Naive thymus-derived CD4-positive, alpha-beta T cell (primary cell): ENCODE measurements at regions not wholly inside any gene's neighbourhood (a gene's known extent, or its start where the extent isn't known, plus 50 kb on each side); places are given as distances from the start of the nearest gene placed in this dataset.

Experiments used
- ATAC-seq: fragments of 150-1000 bp; cut with Tn5 transposase; 2 replicates; pipeline ENCODE4 v1.10.0; 2021; ENCODE audit warnings: mild to moderate bottlenecking, moderate library complexity
- CTCF ChIA-PET: fragments of 350-600 bp; sonication (Branson Sonifier 250); formaldehyde crosslinking; loops from one replicate; lab custom pipeline; 2021; ENCODE audit warnings: antibody characterized with exemption; lab: Charles Lee
- POLR2A ChIA-PET: fragments of 350-600 bp; sonication (Branson Sonifier 250); formaldehyde crosslinking; loops from one replicate; lab custom pipeline; 2021; ENCODE audit warnings: antibody characterized with exemption, inconsistent platforms; lab: Charles Lee
- DNase-seq, 9 donors: peaks; one replicate each; pipeline versions ENCODE4 v3.0.0 to v3.0.0-alpha.2; 2020 to 2022; ENCODE audit warnings: mixed read lengths in 1 of 9
- H3K27ac ChIP-seq: one replicate; pipeline ENCODE4 v1.7.0; 2013; ENCODE audit warnings: mild to moderate bottlenecking, low read depth, low read length, moderate library complexity
- H3K27me3 ChIP-seq, 2 donors: one replicate each; pipeline ENCODE4 v1.7.0; 2013; ENCODE audit warnings: low read length in 2 of 2, mild to moderate bottlenecking in 2 of 2, moderate library complexity in 2 of 2; ENCODE audit not compliant: control insufficient read depth in 2 of 2, insufficient read depth in 2 of 2
- H3K36me3 ChIP-seq, 3 experiments: 1 replicate in 2 of 3; 2 replicates in 1 of 3; pipeline ENCODE4 v1.7.0; 2013; ENCODE audit warnings: low read length in 3 of 3, mild to moderate bottlenecking in 3 of 3, moderate library complexity in 1 of 3; ENCODE audit not compliant: insufficient read depth in 3 of 3, control insufficient read depth in 2 of 3
- H3K4me1 ChIP-seq, 2 donors: one replicate each; pipeline ENCODE4 v1.7.0; 2013; ENCODE audit warnings: low read length in 2 of 2, mild to moderate bottlenecking in 2 of 2, moderate library complexity in 1 of 2; ENCODE audit not compliant: control insufficient read depth in 2 of 2, insufficient read depth in 2 of 2
- H3K4me3 ChIP-seq: 2 replicates; pipeline ENCODE4 v1.7.0; 2013; ENCODE audit warnings: mild to moderate bottlenecking, low read length
- H3K9me3 ChIP-seq, 3 experiments: 1 replicate in 2 of 3; 2 replicates in 1 of 3; pipeline ENCODE4 v1.7.0; 2013; ENCODE audit warnings: low read length in 3 of 3; ENCODE audit not compliant: control insufficient read depth in 2 of 3
- H3K27ac Mint-ChIP-seq, 9 donors: one replicate each; pipeline ENCODE4 v1.8.0; 2020 to 2022; ENCODE audit warnings: mixed read lengths in 9 of 9, mild to moderate bottlenecking in 8 of 9, moderate library complexity in 5 of 9, inconsistent platforms in 2 of 9
- H3K27me3 Mint-ChIP-seq, 5 donors: one replicate each; pipeline ENCODE4 v1.8.0; 2021 to 2022; ENCODE audit warnings: mixed read lengths in 5 of 5, mild to moderate bottlenecking in 1 of 5
- H3K36me3 Mint-ChIP-seq, 5 donors: one replicate each; pipeline ENCODE4 v1.8.0; 2020 to 2022; ENCODE audit warnings: mixed read lengths in 5 of 5, mild to moderate bottlenecking in 3 of 5, inconsistent platforms in 1 of 5
- H3K4me1 Mint-ChIP-seq, 7 donors: one replicate each; pipeline ENCODE4 v1.8.0; 2020 to 2022; ENCODE audit warnings: mixed read lengths in 7 of 7, mild to moderate bottlenecking in 3 of 7, inconsistent platforms in 1 of 7
- H3K4me3 Mint-ChIP-seq, 10 donors: one replicate each; pipeline ENCODE4 v1.8.0; 2020 to 2022; ENCODE audit warnings: mild to moderate bottlenecking in 10 of 10, mixed read lengths in 10 of 10, moderate library complexity in 6 of 10, inconsistent platforms in 2 of 10
- H3K9me3 Mint-ChIP-seq, 11 donors: one replicate each; pipeline ENCODE4 v1.8.0; 2020 to 2022; ENCODE audit warnings: mixed read lengths in 11 of 11, mild to moderate bottlenecking in 4 of 11, inconsistent platforms in 1 of 11, moderate library complexity in 1 of 11
- intact Hi-C, 2 donors: fragments of 100-400 bp; cut with micrococcal nuclease; formaldehyde crosslinking; loops; one replicate each; pipeline ENCODE4 v1.15.1; 2023

GRCh38 chr12:40565029-40565633, 127.1 kb upstream of the CNTN1 start:
- Histone ChIP-seq H3K4me3 (no peak overlapping the region), H3K36me3 (no peaks in the 10 kb centered on the region), H3K27me3 (no peaks in the 10 kb centered on the region), H3K27ac (no peak overlapping the region), H3K9me3 (no peaks in the 10 kb centered on the region), H3K4me1 (no peaks in the 10 kb centered on the region)
- H3K27ac Mint-ChIP-seq: no peak overlapping the region
- no peak overlapping the region for H3K4me3 Mint-ChIP-seq
- DNase-seq (no peak), ATAC-seq (no peak)
- no peaks in the 10 kb centered on the region for H3K36me3 Mint-ChIP-seq
- H3K4me1 Mint-ChIP-seq: no peaks in the 10 kb centered on the region
- H3K9me3 Mint-ChIP-seq: peaks cover 0 to 9% (median 2%) of the 10 kb centered on the region in 11 donors
- POLR2A ChIA-PET: no interaction called here
- intact Hi-C loops: no loop called here
- H3K27me3 Mint-ChIP-seq: no peaks in the 10 kb centered on the region
- CTCF ChIA-PET: no interaction called here

DNA sequence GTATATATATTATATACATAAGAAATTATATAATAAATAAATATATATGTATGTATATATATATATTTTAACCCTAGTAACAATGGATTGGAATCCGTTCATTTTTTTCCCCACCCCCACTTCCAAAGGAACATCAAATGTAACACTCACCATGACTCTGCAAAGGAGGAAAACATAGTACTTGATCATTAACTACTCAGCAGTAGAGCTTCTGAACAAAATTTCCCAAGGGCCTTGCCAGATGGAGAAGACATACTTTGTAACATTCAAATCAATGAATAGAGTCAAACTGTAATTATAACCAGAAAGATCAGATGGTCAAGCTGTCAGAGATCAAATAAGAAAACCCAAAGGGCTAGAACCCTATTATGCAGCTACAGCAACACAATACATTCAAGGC, 126.0 kb upstream of the CNTN1 start:
- H3K4me1 Mint-ChIP-seq: no peaks in the 10 kb centered on the region
- no peaks in the 10 kb centered on the region for H3K4me1 ChIP-seq
- H3K9me3 Mint-ChIP-seq: peaks cover 0 to 15% (median 2%) of the 10 kb centered on the region in 11 donors
- intact Hi-C loops: no loop called here
- no peaks in the 10 kb centered on the region for H3K9me3 ChIP-seq
- H3K27me3 ChIP-seq: no peaks in the 10 kb centered on the region
- DNase-seq (no peak), ATAC-seq (no peak)
- H3K4me3 Mint-ChIP-seq: no peak overlapping the region
- H3K27ac Mint-ChIP-seq: no peak overlapping the region
- no peak overlapping the region for H3K27ac ChIP-seq
- no peaks in the 10 kb centered on the region for H3K27me3 Mint-ChIP-seq
- no peaks in the 10 kb centered on the region for H3K36me3 ChIP-seq
- CTCF ChIA-PET: no interaction called here
- H3K36me3 Mint-ChIP-seq: no peaks in the 10 kb centered on the region
- H3K4me3 ChIP-seq: no peak overlapping the region
- POLR2A ChIA-PET: no interaction called here

GRCh38 chr12:40569626-40570179, 122.5 kb upstream of the CNTN1 start:
- H3K4me1 Mint-ChIP-seq: no peaks in the 10 kb centered on the region
- Histone ChIP-seq H3K27me3 (no peaks in the 10 kb centered on the region), H3K4me3 (no peak overlapping the region), H3K36me3 (no peaks in the 10 kb centered on the region), H3K9me3 (no peaks in the 10 kb centered on the region), H3K27ac (no peak overlapping the region), H3K4me1 (no peaks in the 10 kb centered on the region)
- H3K27me3 Mint-ChIP-seq: no peaks in the 10 kb centered on the region
- DNase-seq (no peak), ATAC-seq (no peak)
- ChIA-PET CTCF (no interaction called here), POLR2A (no interaction called here)
- H3K27ac Mint-ChIP-seq: no peak overlapping the region
- intact Hi-C loops: no loop called here
- H3K9me3 Mint-ChIP-seq: peaks cover 0 to 12% (median 1%) of the 10 kb centered on the region in 11 donors
- H3K36me3 Mint-ChIP-seq: no peaks in the 10 kb centered on the region
- no peak overlapping the region for H3K4me3 Mint-ChIP-seq

DNA sequence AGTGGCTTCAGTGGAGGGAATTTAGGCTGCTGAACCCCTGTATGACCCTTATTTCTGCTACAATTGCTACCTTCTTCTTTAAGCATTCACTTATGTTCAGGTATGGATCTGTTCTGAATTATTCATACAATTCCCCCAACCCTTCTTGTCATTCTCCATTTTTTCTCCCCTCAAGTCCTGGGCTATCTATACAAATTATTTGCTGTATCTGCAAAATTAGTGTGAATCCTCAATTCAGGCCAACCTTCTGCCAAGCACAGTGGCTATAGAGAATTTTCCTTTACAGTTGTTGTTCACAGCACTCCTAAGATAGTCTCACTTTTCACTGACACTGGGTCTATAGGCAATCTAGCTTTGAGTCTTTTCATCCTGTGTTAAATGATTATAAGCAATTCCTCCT, 119.2 kb upstream of the CNTN1 start:
- Mint-ChIP-seq H3K4me1 (no peaks in the 10 kb centered on the region), H3K27ac (no peak overlapping the region)
- no peak for ATAC-seq

GRCh38 chr12:40575987-40576386, 116.3 kb upstream of the CNTN1 start:
- H3K27me3 Mint-ChIP-seq: no peaks in the 10 kb centered on the region
- DNase-seq: no peak
- H3K9me3 Mint-ChIP-seq: peaks cover 0 to 20% (median 5%) of the 10 kb centered on the region in 11 donors
- intact Hi-C loops: no loop called here
- ChIA-PET POLR2A (no interaction called here), CTCF (no interaction called here)
- H3K4me1 Mint-ChIP-seq: no peaks in the 10 kb centered on the region
- no peak overlapping the region for H3K4me3 ChIP-seq
- H3K27ac ChIP-seq: no peak overlapping the region
- no peaks in the 10 kb centered on the region for H3K36me3 ChIP-seq
- no peaks in the 10 kb centered on the region for H3K9me3 ChIP-seq
- no peaks in the 10 kb centered on the region for H3K4me1 ChIP-seq
- no peak for ATAC-seq
- no peak overlapping the region for H3K27ac Mint-ChIP-seq
- H3K36me3 Mint-ChIP-seq: peaks cover 0 to 4% (median 0%) of the 10 kb centered on the region in 5 donors
- H3K4me3 Mint-ChIP-seq: no peak overlapping the region
- H3K27me3 ChIP-seq: no peaks in the 10 kb centered on the region

More for the DNA sequence above, 119.2 kb upstream of the CNTN1 start:
- Histone ChIP-seq H3K4me3 (no peak overlapping the region), H3K27ac (no peak overlapping the region), H3K4me1 (no peaks in the 10 kb centered on the region), H3K9me3 (no peaks in the 10 kb centered on the region), H3K27me3 (no peaks in the 10 kb centered on the region), H3K36me3 (no peaks in the 10 kb centered on the region)
- H3K36me3 Mint-ChIP-seq: peaks cover 0 to 2% (median 0%) of the 10 kb centered on the region in 5 donors
- CTCF ChIA-PET: no interaction called here
- no peak for DNase-seq
- H3K4me3 Mint-ChIP-seq: no peak overlapping the region
- POLR2A ChIA-PET: no interaction called here
- no peaks in the 10 kb centered on the region for H3K27me3 Mint-ChIP-seq
- intact Hi-C loops: no loop called here
- peaks cover 0 to 12% (median 4%) of the 10 kb centered on the region in 11 donors for H3K9me3 Mint-ChIP-seq

GRCh38 chr12:40577834-40578233, 114.4 kb upstream of the CNTN1 start:
- CTCF ChIA-PET: no interaction called here
- H3K36me3 Mint-ChIP-seq: peaks cover 0 to 4% (median 0%) of the 10 kb centered on the region in 5 donors

GRCh38 chr12:40579687-40580086, 112.6 kb upstream of the CNTN1 start:
- DNase-seq: no peak
- ChIA-PET CTCF (no interaction called here), POLR2A (no interaction called here)
- Histone ChIP-seq H3K27ac (no peak overlapping the region), H3K4me1 (no peaks in the 10 kb centered on the region), H3K9me3 (peaks cover 0 to 8% (median 0%) of the 10 kb centered on the region in 3 experiments), H3K36me3 (no peaks in the 10 kb centered on the region), H3K27me3 (no peaks in the 10 kb centered on the region), H3K4me3 (no peak overlapping the region)
- intact Hi-C loops: no loop called here
- no peaks in the 10 kb centered on the region for H3K27me3 Mint-ChIP-seq
- no peak overlapping the region for H3K27ac Mint-ChIP-seq
- ATAC-seq: no peak
- no peaks in the 10 kb centered on the region for H3K4me1 Mint-ChIP-seq
- H3K36me3 Mint-ChIP-seq: peaks cover 0 to 4% (median 0%) of the 10 kb centered on the region in 5 donors
- peaks cover 0 to 30% (median 11%) of the 10 kb centered on the region in 11 donors for H3K9me3 Mint-ChIP-seq
- no peak overlapping the region for H3K4me3 Mint-ChIP-seq

More at GRCh38 chr12:40577834-40578233, 114.4 kb upstream of the CNTN1 start:
- Histone ChIP-seq H3K27me3 (no peaks in the 10 kb centered on the region), H3K27ac (no peak overlapping the region), H3K4me3 (no peak overlapping the region), H3K4me1 (no peaks in the 10 kb centered on the region), H3K9me3 (peaks cover 0 to 8% (median 0%) of the 10 kb centered on the region in 3 experiments), H3K36me3 (no peaks in the 10 kb centered on the region)
- ATAC-seq: no peak
- no peak overlapping the region for H3K4me3 Mint-ChIP-seq
- no peaks in the 10 kb centered on the region for H3K4me1 Mint-ChIP-seq
- no peaks in the 10 kb centered on the region for H3K27me3 Mint-ChIP-seq
- H3K27ac Mint-ChIP-seq: no peak overlapping the region
- POLR2A ChIA-PET: no interaction called here
- no peak for DNase-seq
- H3K9me3 Mint-ChIP-seq: peaks cover 0 to 28% (median 12%) of the 10 kb centered on the region in 11 donors
- intact Hi-C loops: no loop called here
